PC-9 (cell line): ENCODE measurements at regions not wholly inside any gene's neighbourhood (a gene's known extent, or its start where the extent isn't known, plus 50 kb on each side); places are given as distances from the start of the nearest gene placed in this dataset.
"Not testable (repeated sequence)": the region's sequence is repeated elsewhere in the genome, so short reads cannot be mapped to it uniquely, and the experiment has no call there.

Experiments used
- CTCF ChIP-seq: fragments of 200-600 bp; sonication (generic); conservative IDR thresholded peaks from 2 replicates; pipeline ENCODE4 v1.6.1; 2017; ENCODE audit warnings: mixed run types, antibody characterized with exemption, mild to moderate bottlenecking, moderate library complexity
- EZH2 ChIP-seq: fragments of 200-600 bp; sonication (generic); IDR thresholded peaks from 2 replicates; pipeline ENCODE4 v1.8.0; 2017; ENCODE audit warnings: antibody characterized with exemption, low read depth

- not testable (repeated sequence) for TF ChIP-seq CTCF, EZH2
Observed at GRCh38 chr5:104316676-104317075, 754.1 kb upstream of the NUDT12 start.
